ENCODE measurements at regions not wholly inside any gene's neighbourhood (a gene's known extent, or its start where the extent isn't known, plus 50 kb on each side); places are given as distances from the start of the nearest gene placed in this dataset.

DNA sequence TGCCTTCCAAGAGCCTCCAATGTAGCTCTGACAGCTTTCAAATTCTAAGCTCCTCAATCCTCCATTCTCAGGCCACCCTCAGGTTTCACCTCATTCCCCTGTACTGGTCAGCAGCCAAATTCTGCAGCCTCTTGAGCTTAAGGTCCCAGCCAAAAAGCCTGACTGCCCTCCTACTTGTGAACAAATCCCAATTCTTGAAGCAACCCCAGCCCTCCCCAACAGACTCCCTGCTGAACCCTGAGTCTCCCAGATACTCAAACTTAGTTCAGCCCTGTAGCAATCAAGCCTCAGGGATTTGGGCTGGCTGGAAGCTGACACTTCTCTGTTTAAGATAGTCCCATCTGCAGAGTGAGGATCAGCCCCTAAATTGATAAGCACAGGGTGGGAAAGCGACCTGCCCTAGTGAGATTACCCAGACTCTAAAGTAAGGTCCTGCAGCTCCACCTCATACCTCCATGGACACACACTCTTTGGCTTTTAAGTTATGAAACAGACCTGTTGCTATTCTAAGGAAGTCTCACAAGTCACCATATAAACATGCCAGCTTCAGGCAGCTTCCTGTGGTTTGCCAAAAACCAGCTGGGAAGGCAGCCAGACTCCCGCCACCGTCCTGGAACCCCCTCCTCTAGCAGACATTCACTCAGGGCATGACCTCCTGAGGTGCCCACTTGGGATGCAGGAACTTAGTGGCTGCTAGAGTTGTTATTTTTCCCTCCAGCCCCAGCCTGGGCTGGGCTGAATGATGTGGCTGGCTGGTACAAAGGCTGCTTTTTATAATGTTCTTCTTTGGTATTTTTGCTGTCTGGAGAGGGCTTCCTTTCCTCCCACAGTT lies 82.5 kb upstream of the PICALM start:
- FAIRE-seq (no peak), DNase-seq (ENCODE audit: low read depth) (peak; percentile 65)
- Mint-ChIP-seq H3K4me1 (ENCODE audit: low read depth, unreplicated experiment) (peaks cover 20% of the 10 kb centered on the region), H3K27me3 (ENCODE audit: low read depth, unreplicated experiment) (peaks cover 3% of the 10 kb centered on the region), H3K36me3 (ENCODE audit: low read depth, unreplicated experiment) (no peaks in the 10 kb centered on the region), H3K9me3 (ENCODE audit: unreplicated experiment) (peaks cover 3% of the 10 kb centered on the region), H3K27ac (ENCODE audit: unreplicated experiment) (peak overlapping the region; percentile 78), H3K4me3 (ENCODE audit: unreplicated experiment) (no peak overlapping the region)
- H4K20me1 ChIP-seq (ENCODE audit: insufficient read depth, low read length), result no peaks in the 10 kb centered on the region
- no peaks in the 10 kb centered on the region for H3K27me3 ChIP-seq (ENCODE audit: insufficient read depth, low read length)
- peak overlapping the region; percentile 63 for H3K9ac ChIP-seq (ENCODE audit: low read length)
- H3K4me1 ChIP-seq (ENCODE audit: insufficient read depth, low read length), result peaks cover 19% of the 10 kb centered on the region
- H3K36me3 ChIP-seq (ENCODE audit: insufficient read depth, low read length), result no peaks in the 10 kb centered on the region
- H3K9me3 ChIP-seq (ENCODE audit: insufficient read depth, low read depth, low read length), result no peaks in the 10 kb centered on the region
- peak overlapping the region; percentile 44 for H2AFZ ChIP-seq (ENCODE audit: low read depth, low read length)
- H3K79me2 ChIP-seq (ENCODE audit: insufficient read depth, low read length), result no peaks in the 10 kb centered on the region
- H3K4me2 ChIP-seq (ENCODE audit: low read length), result peak overlapping the region; percentile 77
- peak overlapping the region; percentile 78 for H3K27ac ChIP-seq (ENCODE audit: low read depth, low read length)
- H3K4me3 ChIP-seq (ENCODE audit: insufficient read depth, low read depth, low read length), result no peak overlapping the region
- TF ChIP-seq EZH2 (IDR thresholded peaks at IDR 0.05; ENCODE audit: insufficient read depth, low read length), result no peak
- TF ChIP-seq CTCF (IDR thresholded peaks at IDR 0.05; ENCODE audit: insufficient read depth, low read depth, low read length), result no peak

GRCh38 chr11:86150847-86151173 lies 81.9 kb upstream of the PICALM start:
- Histone ChIP-seq H3K9me3 (ENCODE audit: insufficient read depth, low read depth, low read length) (no peaks in the 10 kb centered on the region), H4K20me1 (ENCODE audit: insufficient read depth, low read length) (no peaks in the 10 kb centered on the region), H3K9ac (ENCODE audit: low read length) (peak overlapping the region; percentile 63), H3K27me3 (ENCODE audit: insufficient read depth, low read length) (no peaks in the 10 kb centered on the region), H3K27ac (ENCODE audit: low read depth, low read length) (peak overlapping the region; percentile 78), H3K4me3 (ENCODE audit: insufficient read depth, low read depth, low read length) (no peak overlapping the region), H3K4me2 (ENCODE audit: low read length) (peak overlapping the region; percentile 77), H3K79me2 (ENCODE audit: insufficient read depth, low read length) (no peaks in the 10 kb centered on the region), H3K4me1 (ENCODE audit: insufficient read depth, low read length) (peaks cover 19% of the 10 kb centered on the region), H2AFZ (ENCODE audit: low read depth, low read length) (peak overlapping the region; percentile 3), H3K36me3 (ENCODE audit: insufficient read depth, low read length) (no peaks in the 10 kb centered on the region)
- DNase-seq (ENCODE audit: low read depth), result peak; percentile 30
- H3K27ac Mint-ChIP-seq (ENCODE audit: unreplicated experiment), result peak overlapping the region; percentile 60
- peaks cover 3% of the 10 kb centered on the region for H3K9me3 Mint-ChIP-seq (ENCODE audit: unreplicated experiment)
- peaks cover 3% of the 10 kb centered on the region for H3K27me3 Mint-ChIP-seq (ENCODE audit: low read depth, unreplicated experiment)
- no peak for FAIRE-seq
- no peaks in the 10 kb centered on the region for H3K36me3 Mint-ChIP-seq (ENCODE audit: low read depth, unreplicated experiment)
- peaks cover 20% of the 10 kb centered on the region for H3K4me1 Mint-ChIP-seq (ENCODE audit: low read depth, unreplicated experiment)
- H3K4me3 Mint-ChIP-seq (ENCODE audit: unreplicated experiment), result no peak overlapping the region
- TF ChIP-seq CTCF (IDR thresholded peaks at IDR 0.05; ENCODE audit: insufficient read depth, low read depth, low read length) (no peak), EZH2 (IDR thresholded peaks at IDR 0.05; ENCODE audit: insufficient read depth, low read length) (no peak)

- H3K4me3 Mint-ChIP-seq (ENCODE audit: unreplicated experiment), result no peak overlapping the region
- no peaks in the 10 kb centered on the region for H4K20me1 ChIP-seq (ENCODE audit: insufficient read depth, low read length)
- peaks cover 3% of the 10 kb centered on the region for H3K9me3 Mint-ChIP-seq (ENCODE audit: unreplicated experiment)
- H2AFZ ChIP-seq (ENCODE audit: low read depth, low read length), result no peak overlapping the region
- H3K36me3 ChIP-seq (ENCODE audit: insufficient read depth, low read length), result no peaks in the 10 kb centered on the region
- no peak overlapping the region for H3K4me2 ChIP-seq (ENCODE audit: low read length)
- H3K27ac ChIP-seq (ENCODE audit: low read depth, low read length), result no peak overlapping the region
- DNase-seq (ENCODE audit: low read depth) (no peak), FAIRE-seq (no peak)
- H3K27me3 ChIP-seq (ENCODE audit: insufficient read depth, low read length), result no peaks in the 10 kb centered on the region
- TF ChIP-seq EZH2 (IDR thresholded peaks at IDR 0.05; ENCODE audit: insufficient read depth, low read length), result no peak
- TF ChIP-seq CTCF (IDR thresholded peaks at IDR 0.05; ENCODE audit: insufficient read depth, low read depth, low read length), result no peak
- peaks cover 5% of the 10 kb centered on the region for H3K27me3 Mint-ChIP-seq (ENCODE audit: low read depth, unreplicated experiment)
- H3K27ac Mint-ChIP-seq (ENCODE audit: unreplicated experiment), result no peak overlapping the region
- no peak overlapping the region for H3K4me3 ChIP-seq (ENCODE audit: insufficient read depth, low read depth, low read length)
- no peaks in the 10 kb centered on the region for H3K79me2 ChIP-seq (ENCODE audit: insufficient read depth, low read length)
- peaks cover 26% of the 10 kb centered on the region for H3K4me1 Mint-ChIP-seq (ENCODE audit: low read depth, unreplicated experiment)
- H3K9me3 ChIP-seq (ENCODE audit: insufficient read depth, low read depth, low read length), result no peaks in the 10 kb centered on the region
- peaks cover 19% of the 10 kb centered on the region for H3K4me1 ChIP-seq (ENCODE audit: insufficient read depth, low read length)
- H3K9ac ChIP-seq (ENCODE audit: low read length), result no peak overlapping the region
- H3K36me3 Mint-ChIP-seq (ENCODE audit: low read depth, unreplicated experiment), result no peaks in the 10 kb centered on the region
Observed at GRCh38 chr11:86149792-86150191, 80.9 kb upstream of the PICALM start.
